HFFc6 (cell line): ENCODE measurements at regions not wholly inside any gene's neighbourhood (a gene's known extent, or its start where the extent isn't known, plus 50 kb on each side); places are given as distances from the start of the nearest gene placed in this dataset.
"Not testable (repeated sequence)": the region's sequence is repeated elsewhere in the genome, so short reads cannot be mapped to it uniquely, and the experiment has no call there.

ENCODE experiments used
- DNase-seq: peaks from one replicate; pipeline ENCODE4 v3.0.0-alpha.2; 2018
- H3K27ac Mint-ChIP-seq: 2 replicates; pipeline ENCODE4 v1.8.0; 2020; ENCODE audit warnings: mild to moderate bottlenecking, mixed read lengths
- H3K27me3 Mint-ChIP-seq: 2 replicates; pipeline ENCODE4 v1.8.0; 2021; ENCODE audit warnings: mild to moderate bottlenecking, moderate library complexity, mixed read lengths; ENCODE audit not compliant: insufficient read depth
- H3K36me3 Mint-ChIP-seq: 2 replicates; pipeline ENCODE4 v1.8.0; 2021; ENCODE audit warnings: low read depth, mixed read lengths
- H3K4me1 Mint-ChIP-seq: 2 replicates; pipeline ENCODE4 v1.8.0; 2020; ENCODE audit warnings: low read depth, mixed read lengths
- H3K4me3 Mint-ChIP-seq: 2 replicates; pipeline ENCODE4 v1.8.0; 2020; ENCODE audit warnings: mild to moderate bottlenecking, moderate library complexity, mixed read lengths
- H3K9me3 Mint-ChIP-seq: 2 replicates; pipeline ENCODE4 v1.8.0; 2020; ENCODE audit warnings: mild to moderate bottlenecking, mixed read lengths
- CTCF ChIP-seq: fragments of 200-600 bp; sonication (generic); IDR thresholded peaks from 2 replicates; pipeline ENCODE4 v1.5.0; 2021; ENCODE audit warnings: antibody characterized with exemption, mild to moderate bottlenecking

DNA sequence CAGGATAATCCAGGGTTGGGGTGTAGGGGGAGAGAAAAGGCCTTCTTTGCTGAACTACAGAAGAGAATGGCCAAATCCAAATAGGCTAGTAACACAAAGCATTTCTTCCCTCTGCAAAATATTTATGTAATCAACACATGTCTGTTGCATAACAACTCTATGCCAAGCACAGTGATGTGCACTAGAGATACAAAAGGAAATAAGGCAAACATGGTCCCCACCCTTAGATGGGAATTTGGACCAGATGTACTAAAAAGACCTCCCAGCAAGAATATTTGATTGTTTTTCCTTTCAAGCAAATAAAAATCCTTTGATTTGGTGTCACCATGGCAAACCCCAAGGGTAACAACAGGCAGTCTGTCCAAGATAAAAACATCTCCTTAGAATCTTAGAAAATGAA lies 177.6 kb upstream of the FGF13 start:
- no peak for DNase-seq
- TF ChIP-seq CTCF: no peak
- H3K27me3 Mint-ChIP-seq: no peaks in the 10 kb centered on the region
- no peak overlapping the region for H3K27ac Mint-ChIP-seq
- no peak overlapping the region for H3K4me3 Mint-ChIP-seq
- no peaks in the 10 kb centered on the region for H3K4me1 Mint-ChIP-seq
- no peaks in the 10 kb centered on the region for H3K36me3 Mint-ChIP-seq
- H3K9me3 Mint-ChIP-seq: peaks cover 8% of the 10 kb centered on the region

DNA sequence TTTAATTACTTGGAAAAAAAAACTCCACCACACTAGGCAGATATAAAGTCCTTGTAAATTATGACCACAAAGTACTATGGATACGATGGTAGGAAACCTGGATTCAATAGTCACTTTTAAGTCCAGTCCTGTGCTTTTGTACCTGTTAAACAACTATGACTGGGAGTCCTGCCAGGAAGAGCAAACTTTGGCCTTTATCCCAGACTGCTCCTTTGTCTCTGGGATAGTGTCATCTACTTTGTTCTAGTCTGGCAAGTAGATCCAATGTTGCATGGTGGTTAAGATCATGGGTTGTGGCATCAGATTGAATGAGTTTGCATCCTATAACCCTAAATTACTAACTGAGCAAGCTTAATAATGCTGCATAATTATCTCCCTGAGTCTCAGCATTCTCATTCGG lies 175.3 kb upstream of the FGF13 start:
- TF ChIP-seq CTCF: no peak
- DNase-seq: no peak
- Mint-ChIP-seq H3K4me1 (no peaks in the 10 kb centered on the region), H3K27ac (no peak overlapping the region), H3K27me3 (no peaks in the 10 kb centered on the region), H3K4me3 (no peak overlapping the region), H3K9me3 (peaks cover 9% of the 10 kb centered on the region; the same call in 1 of the 2 replicates), H3K36me3 (no peaks in the 10 kb centered on the region)

GRCh38 chrX:138885886-138886285 lies 174.4 kb upstream of the FGF13 start:
- H3K27me3 Mint-ChIP-seq: no peaks in the 10 kb centered on the region
- peaks cover 8% of the 10 kb centered on the region; the same call in 1 of the 2 replicates for H3K9me3 Mint-ChIP-seq
- H3K4me3 Mint-ChIP-seq: no peak overlapping the region
- H3K36me3 Mint-ChIP-seq: no peaks in the 10 kb centered on the region
- no peak overlapping the region for H3K27ac Mint-ChIP-seq
- H3K4me1 Mint-ChIP-seq: no peaks in the 10 kb centered on the region
- TF ChIP-seq CTCF: no peak
- no peak for DNase-seq

GRCh38 chrX:138880293-138880692 lies 168.8 kb upstream of the FGF13 start:
- DNase-seq, H3K36me3 Mint-ChIP-seq, H3K4me3 Mint-ChIP-seq, H3K27me3 Mint-ChIP-seq, H3K27ac Mint-ChIP-seq, H3K9me3 Mint-ChIP-seq, H3K4me1 Mint-ChIP-seq: not testable (repeated sequence)

- DNase-seq: no peak
- Mint-ChIP-seq H3K36me3 (no peaks in the 10 kb centered on the region), H3K9me3 (peaks cover 4% of the 10 kb centered on the region)
Observed at GRCh38 chrX:138877746-138878145, 166.2 kb upstream of the FGF13 start.

GRCh38 chrX:138875472-138875871 lies 164.0 kb upstream of the FGF13 start:
- Mint-ChIP-seq H3K4me1 (no peaks in the 10 kb centered on the region), H3K27me3 (no peaks in the 10 kb centered on the region), H3K27ac (no peak overlapping the region), H3K9me3 (peaks cover 7% of the 10 kb centered on the region), H3K36me3 (no peaks in the 10 kb centered on the region), H3K4me3 (no peak overlapping the region)
- TF ChIP-seq CTCF: no peak
- DNase-seq: no peak

More at GRCh38 chrX:138877746-138878145, 166.2 kb upstream of the FGF13 start:
- no peaks in the 10 kb centered on the region for H3K4me1 Mint-ChIP-seq
- H3K27ac Mint-ChIP-seq: no peak overlapping the region
- H3K27me3 Mint-ChIP-seq: no peaks in the 10 kb centered on the region
- no peak overlapping the region for H3K4me3 Mint-ChIP-seq
- no peak for TF ChIP-seq CTCF
